CD8-positive, alpha-beta memory T cell (primary cell): ENCODE measurements at regions not wholly inside any gene's neighbourhood (a gene's known extent, or its start where the extent isn't known, plus 50 kb on each side); places are given as distances from the start of the nearest gene placed in this dataset.

Experiments used
- CTCF ChIA-PET: fragments of 350-600 bp; sonication (Branson Sonifier 250); formaldehyde crosslinking; loops from one replicate; lab custom pipeline; 2021; ENCODE audit warnings: antibody characterized with exemption; lab: Charles Lee
- POLR2A ChIA-PET: fragments of 350-600 bp; sonication (Branson Sonifier 250); formaldehyde crosslinking; loops from one replicate; lab custom pipeline; 2021; ENCODE audit warnings: antibody characterized with exemption; lab: Charles Lee
- DNase-seq, 5 donors: peaks; one replicate each; pipeline versions ENCODE4 v3.0.0 to v3.0.0-alpha.2; 2020 to 2022; ENCODE audit warnings: mixed read lengths in 1 of 5
- H3K27ac ChIP-seq: one replicate; pipeline ENCODE4 v1.7.0; 2013; ENCODE audit warnings: low read depth, mild to moderate bottlenecking, low read length, moderate library complexity
- H3K27me3 ChIP-seq: 2 replicates; pipeline ENCODE4 v1.7.0; 2013; ENCODE audit warnings: low read length, mild to moderate bottlenecking; ENCODE audit not compliant: insufficient read depth, poor library complexity, severe bottlenecking
- H3K36me3 ChIP-seq: 2 replicates; pipeline ENCODE4 v1.7.0; 2013; ENCODE audit warnings: mild to moderate bottlenecking, low read length, moderate library complexity; ENCODE audit not compliant: insufficient read depth
- H3K4me1 ChIP-seq: 2 replicates; pipeline ENCODE4 v1.7.0; 2013; ENCODE audit warnings: mild to moderate bottlenecking, low read length, moderate library complexity; ENCODE audit not compliant: insufficient read depth
- H3K4me3 ChIP-seq: 2 replicates; pipeline ENCODE4 v1.7.0; 2013; ENCODE audit warnings: mild to moderate bottlenecking, low read length
- H3K9me3 ChIP-seq: 2 replicates; pipeline ENCODE4 v1.7.0; 2013; ENCODE audit warnings: mild to moderate bottlenecking, low read length
- H3K27ac Mint-ChIP-seq, 8 donors: one replicate each; pipeline ENCODE4 v1.8.0; 2020 to 2021; ENCODE audit warnings: mixed read lengths in 8 of 8, mild to moderate bottlenecking in 6 of 8, inconsistent platforms in 3 of 8, moderate library complexity in 3 of 8
- H3K27me3 Mint-ChIP-seq, 2 donors: one replicate each; pipeline ENCODE4 v1.8.0; 2020 to 2021; ENCODE audit warnings: mixed read lengths in 2 of 2, mild to moderate bottlenecking in 1 of 2, moderate library complexity in 1 of 2
- H3K36me3 Mint-ChIP-seq, 3 donors: one replicate each; pipeline ENCODE4 v1.8.0; 2020 to 2021; ENCODE audit warnings: mixed read lengths in 3 of 3, inconsistent platforms in 1 of 3, mild to moderate bottlenecking in 1 of 3
- H3K4me1 Mint-ChIP-seq, 3 donors: one replicate each; pipeline ENCODE4 v1.8.0; 2020 to 2021; ENCODE audit warnings: mixed read lengths in 3 of 3, inconsistent platforms in 1 of 3, mild to moderate bottlenecking in 1 of 3
- H3K4me3 Mint-ChIP-seq, 7 donors: one replicate each; pipeline ENCODE4 v1.8.0; 2020 to 2021; ENCODE audit warnings: mixed read lengths in 7 of 7, mild to moderate bottlenecking in 6 of 7, moderate library complexity in 4 of 7, inconsistent platforms in 2 of 7
- H3K9me3 Mint-ChIP-seq, 5 donors: one replicate each; pipeline ENCODE4 v1.8.0; 2020 to 2022; ENCODE audit warnings: mixed read lengths in 5 of 5, mild to moderate bottlenecking in 3 of 5, moderate library complexity in 2 of 5, inconsistent platforms in 1 of 5

DNA sequence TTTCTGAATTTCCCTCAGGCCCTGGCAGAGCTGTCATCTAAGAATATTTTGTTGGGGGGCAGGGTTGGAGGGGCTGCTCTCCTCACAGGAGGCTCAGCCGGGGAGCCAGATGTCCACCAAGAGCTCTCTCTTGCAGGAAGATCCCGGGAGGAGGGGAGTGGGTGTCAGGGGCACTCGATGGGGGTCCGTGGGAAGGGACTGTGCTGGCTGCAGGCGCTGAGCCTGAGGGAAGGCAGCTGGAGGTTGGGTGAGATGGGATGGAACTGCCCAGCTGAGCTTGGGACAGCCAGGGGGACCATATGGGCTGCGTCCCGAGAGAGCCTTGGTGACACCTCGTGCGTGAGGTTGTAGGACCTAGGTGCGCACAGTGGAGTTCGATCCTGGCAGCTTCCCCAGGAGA, 111.2 kb upstream of the GSE1 start:
- ChIA-PET POLR2A (no interaction called here), CTCF (interaction anchor here (1.7 to 2.2 kb wide), 2 partner anchors 81 to 101 kb away, joined by 4 to 7 read pairs; no protein-coding TSS in a partner anchor)
- Histone ChIP-seq H3K27me3 (no peaks in the 10 kb centered on the region), H3K4me1 (no peaks in the 10 kb centered on the region), H3K27ac (no peak overlapping the region), H3K9me3 (no peaks in the 10 kb centered on the region), H3K36me3 (no peaks in the 10 kb centered on the region), H3K4me3 (no peak overlapping the region)
- Mint-ChIP-seq H3K9me3 (no peaks in the 10 kb centered on the region), H3K27me3 (no peaks in the 10 kb centered on the region), H3K27ac (no peak overlapping the region), H3K4me1 (no peaks in the 10 kb centered on the region), H3K36me3 (no peaks in the 10 kb centered on the region), H3K4me3 (no peak overlapping the region)
- DNase-seq = no peak

DNA sequence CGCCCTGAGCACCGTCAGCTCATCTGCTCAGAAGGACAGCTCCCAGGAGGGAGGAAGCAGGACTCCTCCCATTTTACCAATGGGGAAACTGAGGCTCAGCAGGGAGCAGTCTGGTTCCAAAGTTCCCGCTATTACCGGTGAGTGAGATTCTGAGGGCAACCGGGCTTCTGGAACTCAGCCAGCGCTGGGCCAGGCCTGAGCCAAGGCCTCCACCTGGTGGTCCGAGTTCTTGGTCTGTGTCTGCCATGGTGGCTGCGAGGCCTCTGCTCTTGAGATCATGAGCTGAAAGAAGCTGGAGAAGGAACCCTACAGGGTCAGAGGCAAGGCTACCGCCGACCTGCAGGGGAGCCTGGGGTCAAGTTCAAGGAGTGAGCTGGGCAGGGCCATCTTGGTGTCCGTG, 110.8 kb upstream of the GSE1 start:
- no peaks in the 10 kb centered on the region for H3K36me3 Mint-ChIP-seq
- Histone ChIP-seq H3K27me3 (no peaks in the 10 kb centered on the region), H3K27ac (no peak overlapping the region), H3K9me3 (no peaks in the 10 kb centered on the region), H3K4me3 (no peak overlapping the region), H3K36me3 (no peaks in the 10 kb centered on the region), H3K4me1 (no peaks in the 10 kb centered on the region)
- DNase-seq = no peak
- ChIA-PET CTCF (interaction anchor here (0.5 to 2.2 kb wide), 4 partner anchors 11 to 101 kb away, joined by 3 to 7 read pairs (median 4); no protein-coding TSS in a partner anchor), POLR2A (no interaction called here)
- no peak overlapping the region for H3K4me3 Mint-ChIP-seq
- H3K27ac Mint-ChIP-seq = no peak overlapping the region
- no peaks in the 10 kb centered on the region for H3K27me3 Mint-ChIP-seq
- H3K9me3 Mint-ChIP-seq = no peaks in the 10 kb centered on the region
- H3K4me1 Mint-ChIP-seq = no peaks in the 10 kb centered on the region

DNA sequence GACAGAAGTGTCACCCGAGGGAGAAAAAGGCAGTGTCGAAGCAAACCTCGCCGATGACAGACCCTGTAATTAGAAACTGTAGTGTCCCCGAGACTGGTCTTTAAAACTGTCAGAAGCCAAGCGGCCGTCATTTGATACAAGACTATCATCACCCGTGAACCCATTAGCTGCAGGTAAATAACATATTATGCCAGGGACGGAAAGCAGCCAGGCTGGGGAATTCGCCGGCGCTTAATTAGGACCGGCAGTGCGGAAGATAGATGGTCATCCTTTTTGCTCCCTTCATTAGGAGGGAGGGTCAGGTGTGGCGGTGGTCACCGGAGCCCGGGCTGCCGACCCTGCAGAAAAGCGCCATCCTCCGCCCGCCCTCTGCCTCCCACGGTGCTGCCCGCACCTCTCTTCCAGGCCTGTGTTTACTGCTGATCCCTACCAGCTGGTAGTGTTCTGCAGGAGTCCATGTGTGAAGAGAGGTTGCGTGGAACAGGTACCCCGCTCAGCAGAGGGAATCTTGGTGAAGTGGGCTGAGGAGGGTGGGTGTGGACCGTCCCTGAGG, 109.4 kb upstream of the GSE1 start:
- Histone ChIP-seq H3K4me1 (no peaks in the 10 kb centered on the region), H3K27me3 (no peaks in the 10 kb centered on the region), H3K9me3 (no peaks in the 10 kb centered on the region), H3K27ac (no peak overlapping the region), H3K36me3 (no peaks in the 10 kb centered on the region), H3K4me3 (no peak overlapping the region)
- H3K36me3 Mint-ChIP-seq = no peaks in the 10 kb centered on the region
- no peaks in the 10 kb centered on the region for H3K27me3 Mint-ChIP-seq
- CTCF ChIA-PET = interaction anchor here (1.1 to 2.2 kb wide), 3 partner anchors 9 to 83 kb away, joined by 3 to 7 read pairs (median 3); no protein-coding TSS in a partner anchor
- H3K9me3 Mint-ChIP-seq = no peaks in the 10 kb centered on the region
- H3K4me3 Mint-ChIP-seq = no peak overlapping the region
- POLR2A ChIA-PET = no interaction called here
- DNase-seq = no peak
- H3K4me1 Mint-ChIP-seq = no peaks in the 10 kb centered on the region
- no peak overlapping the region for H3K27ac Mint-ChIP-seq

DNA sequence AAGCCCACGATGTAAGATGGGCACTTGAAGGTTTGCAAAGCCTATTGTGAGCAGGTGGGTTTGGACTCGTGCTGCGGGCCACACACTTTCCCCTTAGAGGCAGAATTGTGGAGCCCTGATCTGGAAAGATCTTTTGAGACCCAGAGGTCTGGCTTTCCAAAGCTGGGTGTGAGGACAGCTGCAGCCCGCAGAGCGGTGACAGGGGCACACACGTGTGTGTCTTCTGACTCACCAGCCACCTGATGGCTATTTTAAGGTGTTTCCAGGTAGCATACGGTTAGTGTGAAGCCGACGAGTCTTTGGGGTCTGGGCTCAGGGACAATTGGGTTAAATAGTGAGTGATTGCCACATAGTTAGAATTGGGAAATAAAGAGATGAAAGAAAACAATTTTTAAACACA, 108.9 kb upstream of the GSE1 start:
- peak overlapping the region in 1 of 8 donors; percentile 91 for H3K27ac Mint-ChIP-seq
- no peaks in the 10 kb centered on the region for H3K9me3 Mint-ChIP-seq
- CTCF ChIA-PET = interaction anchor here (1.4 kb wide), 1 partner anchor 16 kb away, joined by 3 read pairs; no protein-coding TSS in a partner anchor

DNA sequence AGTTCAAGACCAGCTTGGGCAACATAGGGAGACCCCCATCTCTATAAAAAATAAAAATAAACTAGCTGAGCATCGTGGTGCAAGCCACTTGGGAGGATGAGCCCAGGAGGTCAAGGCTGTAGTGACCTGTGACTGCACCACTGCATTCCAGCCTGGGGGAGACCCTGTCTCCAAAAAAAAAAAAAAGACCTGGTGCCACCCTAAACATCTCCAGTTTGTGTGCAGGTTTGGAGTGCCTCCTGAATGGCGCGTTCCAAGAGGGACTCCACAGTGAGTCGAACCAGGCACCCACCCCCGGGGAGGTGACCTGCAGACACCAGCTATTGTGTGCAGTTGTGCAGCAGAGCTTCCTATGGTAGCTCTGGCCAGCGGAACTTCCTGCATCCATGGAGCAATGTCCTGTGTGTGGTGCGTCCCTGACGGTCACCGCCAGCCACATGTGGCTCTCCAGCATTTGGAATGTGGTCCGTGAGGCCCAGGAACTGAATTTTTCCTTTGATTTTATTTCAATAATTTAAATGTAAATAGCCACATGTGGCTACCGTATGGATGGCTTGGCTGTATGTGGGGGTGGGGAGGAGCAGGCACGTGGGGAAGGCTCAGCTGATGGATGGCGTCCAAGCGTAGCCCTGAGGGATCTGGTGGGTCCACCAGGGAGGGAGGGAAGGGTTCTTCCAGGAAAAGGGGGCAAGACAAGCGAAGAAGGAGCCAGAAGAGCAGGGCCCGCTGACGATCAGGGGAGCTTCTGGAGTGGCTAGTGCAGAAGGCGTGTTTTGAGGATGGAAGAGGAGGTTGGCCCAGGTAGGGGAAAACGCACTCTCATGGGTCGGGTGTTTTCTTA, 107.1 kb upstream of the GSE1 start:
- H3K4me3 ChIP-seq = no peak overlapping the region
- H3K36me3 Mint-ChIP-seq = no peaks in the 10 kb centered on the region
- no peaks in the 10 kb centered on the region for H3K4me1 ChIP-seq
- H3K27me3 Mint-ChIP-seq = peaks cover 0 to 7% of the 10 kb centered on the region in 2 donors
- no peak overlapping the region for H3K27ac Mint-ChIP-seq
- no peak overlapping the region for H3K4me3 Mint-ChIP-seq
- H3K36me3 ChIP-seq = no peaks in the 10 kb centered on the region
- DNase-seq = no peak
- H3K9me3 ChIP-seq = no peaks in the 10 kb centered on the region
- ChIA-PET POLR2A (interaction anchor here (1.0 kb wide), 1 partner anchor 48 kb away, joined by 3 read pairs; no protein-coding TSS in a partner anchor), CTCF (interaction anchor here (0.6 to 0.7 kb wide), 2 partner anchors 22 to 86 kb away, joined by 3 to 4 read pairs; no protein-coding TSS in a partner anchor)
- no peaks in the 10 kb centered on the region for H3K4me1 Mint-ChIP-seq
- H3K27ac ChIP-seq = no peak overlapping the region
- H3K9me3 Mint-ChIP-seq = no peaks in the 10 kb centered on the region
- no peaks in the 10 kb centered on the region for H3K27me3 ChIP-seq

More for the DNA sequence above, 108.9 kb upstream of the GSE1 start:
- no peaks in the 10 kb centered on the region for H3K36me3 Mint-ChIP-seq
- Histone ChIP-seq H3K27me3 (no peaks in the 10 kb centered on the region), H3K4me3 (no peak overlapping the region), H3K27ac (no peak overlapping the region), H3K36me3 (no peaks in the 10 kb centered on the region), H3K4me1 (no peaks in the 10 kb centered on the region), H3K9me3 (no peaks in the 10 kb centered on the region)
- peaks cover 0 to 3% of the 10 kb centered on the region in 2 donors for H3K27me3 Mint-ChIP-seq
- no peak for DNase-seq
- POLR2A ChIA-PET = no interaction called here
- H3K4me3 Mint-ChIP-seq = no peak overlapping the region
- H3K4me1 Mint-ChIP-seq = no peaks in the 10 kb centered on the region

DNA sequence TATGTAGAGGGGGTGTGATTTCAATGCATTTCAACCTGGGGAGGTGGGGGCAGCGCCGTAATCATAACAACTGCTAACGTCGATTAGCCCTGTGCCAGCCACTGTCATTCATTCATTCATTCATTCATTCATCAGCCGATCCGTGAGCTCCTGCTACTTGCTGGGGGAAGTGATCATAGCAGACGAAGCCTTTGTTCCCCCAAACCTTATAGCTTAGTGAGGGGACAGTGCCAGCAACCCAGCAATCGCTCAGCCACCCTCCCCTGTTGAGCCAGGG, 106.5 kb upstream of the GSE1 start:
- Histone ChIP-seq H3K9me3 (no peaks in the 10 kb centered on the region), H3K27ac (no peak overlapping the region), H3K36me3 (no peaks in the 10 kb centered on the region), H3K27me3 (no peaks in the 10 kb centered on the region), H3K4me3 (no peak overlapping the region), H3K4me1 (no peaks in the 10 kb centered on the region)
- no peaks in the 10 kb centered on the region for H3K36me3 Mint-ChIP-seq
- POLR2A ChIA-PET = interaction anchor here (1.0 kb wide), 1 partner anchor 47 kb away, joined by 3 read pairs; no protein-coding TSS in a partner anchor
- no peaks in the 10 kb centered on the region for H3K4me1 Mint-ChIP-seq
- H3K27me3 Mint-ChIP-seq = peaks cover 2 to 7% of the 10 kb centered on the region in 2 donors
- H3K9me3 Mint-ChIP-seq = no peaks in the 10 kb centered on the region
- no peak overlapping the region for H3K4me3 Mint-ChIP-seq
- H3K27ac Mint-ChIP-seq = no peak overlapping the region
- DNase-seq = no peak
- CTCF ChIA-PET = interaction anchor here (0.6 kb wide), 1 partner anchor 22 kb away, joined by 3 read pairs; no protein-coding TSS in a partner anchor

DNA sequence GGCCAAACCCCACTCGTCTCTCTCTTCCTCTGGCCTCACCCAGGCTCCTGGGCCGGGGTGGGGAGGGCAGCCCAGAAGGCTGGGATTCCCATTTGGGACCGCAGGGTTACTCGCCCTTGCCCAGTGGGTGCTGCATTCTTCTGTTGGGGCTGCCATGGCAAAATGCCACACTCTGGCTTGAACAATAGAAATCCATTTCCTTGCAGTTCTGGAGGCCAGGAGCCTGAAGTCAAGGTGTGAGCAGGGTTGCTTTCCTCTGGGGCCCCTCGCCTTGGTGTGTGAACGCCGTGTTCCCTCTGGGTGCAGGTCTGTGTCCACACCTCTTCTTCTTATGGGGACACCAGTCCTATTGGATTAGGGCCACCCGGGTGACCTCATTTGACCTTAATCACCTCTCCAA, 105.8 kb upstream of the GSE1 start:
- H3K27ac ChIP-seq = no peak overlapping the region
- Mint-ChIP-seq H3K27ac (no peak overlapping the region), H3K36me3 (no peaks in the 10 kb centered on the region), H3K4me3 (no peak overlapping the region), H3K27me3 (peaks cover 3 to 7% of the 10 kb centered on the region in 2 donors), H3K9me3 (no peaks in the 10 kb centered on the region), H3K4me1 (no peaks in the 10 kb centered on the region)
- ChIA-PET CTCF (no interaction called here), POLR2A (no interaction called here)
- H3K27me3 ChIP-seq = no peaks in the 10 kb centered on the region
- H3K4me1 ChIP-seq = no peaks in the 10 kb centered on the region
- no peaks in the 10 kb centered on the region for H3K36me3 ChIP-seq
- H3K9me3 ChIP-seq = no peaks in the 10 kb centered on the region
- no peak overlapping the region for H3K4me3 ChIP-seq
- DNase-seq = no peak

DNA sequence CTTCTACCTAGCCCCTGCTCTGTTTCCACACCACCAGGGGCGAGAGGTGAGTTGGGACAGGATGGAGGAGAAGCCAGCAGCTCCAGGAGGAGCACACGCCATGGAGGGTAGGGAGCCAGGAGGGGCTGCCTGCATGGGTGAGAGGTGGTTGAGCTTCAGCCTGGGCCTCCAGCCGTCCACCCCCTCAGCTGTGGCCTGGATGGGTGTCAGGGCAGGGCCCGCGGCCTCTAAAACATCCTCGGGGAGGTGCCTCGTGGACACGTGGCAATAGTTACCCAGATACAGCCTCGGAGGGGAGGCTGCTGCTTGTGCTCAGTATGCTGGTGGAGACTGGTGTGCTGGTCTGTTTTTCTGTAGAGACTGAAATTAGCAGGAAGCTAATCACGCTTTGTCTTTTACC, 104.7 kb upstream of the GSE1 start:
- no peak overlapping the region for H3K27ac Mint-ChIP-seq
- DNase-seq = no peak
- Histone ChIP-seq H3K4me3 (no peak overlapping the region), H3K27me3 (no peaks in the 10 kb centered on the region), H3K27ac (no peak overlapping the region), H3K4me1 (no peaks in the 10 kb centered on the region), H3K36me3 (no peaks in the 10 kb centered on the region), H3K9me3 (no peaks in the 10 kb centered on the region)
- H3K27me3 Mint-ChIP-seq = peaks cover 3 to 7% of the 10 kb centered on the region in 2 donors
- ChIA-PET POLR2A (no interaction called here), CTCF (no interaction called here)
- H3K4me3 Mint-ChIP-seq = no peak overlapping the region
- H3K4me1 Mint-ChIP-seq = no peaks in the 10 kb centered on the region
- H3K9me3 Mint-ChIP-seq = no peaks in the 10 kb centered on the region
- H3K36me3 Mint-ChIP-seq = no peaks in the 10 kb centered on the region
